HL-60 (cell line): ENCODE measurements at regions not wholly inside any gene's neighbourhood (a gene's known extent, or its start where the extent isn't known, plus 50 kb on each side); places are given as distances from the start of the nearest gene placed in this dataset.

Source experiments
- DNase-seq, 2 experiments: peaks; one replicate each; pipeline ENCODE4 v3.0.0-alpha.2; 2010 to 2020; ENCODE audit warnings: low read depth in 1 of 2, low spot score in 1 of 2
- H3K27ac ChIP-seq: fragments of 250-450 bp; sonication (Bioruptor Pico); replicated peaks from 2 replicates; pipeline ENCODE4 v1.5.1; 2020; ENCODE audit warnings: mild to moderate bottlenecking, moderate library complexity
- H3K27me3 ChIP-seq: fragments of 250-450 bp; sonication (Bioruptor Pico); 2 replicates; pipeline ENCODE4 v1.5.1; 2021; ENCODE audit warnings: mild to moderate bottlenecking, moderate library complexity; ENCODE audit not compliant: insufficient read depth, poor library complexity, severe bottlenecking
- H3K4me3 ChIP-seq: replicated peaks from 2 replicates; pipeline ENCODE4 v1.5.1; 2011; ENCODE audit warnings: mild to moderate bottlenecking, control low read depth, low read length; ENCODE audit not compliant: insufficient read depth
- GABPA ChIP-seq: IDR thresholded peaks from 2 replicates; pipeline ENCODE4 v1.6.1; 2012; ENCODE audit warnings: low read depth
- POLR2AphosphoS5 ChIP-seq: IDR thresholded peaks from 2 replicates; pipeline ENCODE4 v1.6.1; 2012; ENCODE audit warnings: low read depth
- REST ChIP-seq: IDR thresholded peaks from 2 replicates; pipeline ENCODE4 v1.6.1; 2012; ENCODE audit warnings: low read depth; ENCODE audit not compliant: insufficient replicate concordance
- SPI1 ChIP-seq: IDR thresholded peaks from 2 replicates; pipeline ENCODE4 v1.6.1; 2012; ENCODE audit warnings: low read depth, mild to moderate bottlenecking, borderline replicate concordance
- TF ChIP-seq, protein P1 (sequence below): IDR thresholded peaks from one replicate; pipeline ENCODE4 v1.5.1; 2011; ENCODE audit warnings: low read length, control low read depth, inconsistent platforms; ENCODE audit not compliant: insufficient read depth

GRCh38 chr7:130940907-130941306 lies 206.9 kb upstream of the KLF14 start:
- peak overlapping the region; percentile 63 for H3K27ac ChIP-seq
- DNase-seq, result no peak
- H3K27me3 ChIP-seq, result no peaks in the 10 kb centered on the region
- no peak for TF ChIP-seq GABPA
- no peak for TF ChIP-seq SPI1
- TF ChIP-seq, protein P1, sequence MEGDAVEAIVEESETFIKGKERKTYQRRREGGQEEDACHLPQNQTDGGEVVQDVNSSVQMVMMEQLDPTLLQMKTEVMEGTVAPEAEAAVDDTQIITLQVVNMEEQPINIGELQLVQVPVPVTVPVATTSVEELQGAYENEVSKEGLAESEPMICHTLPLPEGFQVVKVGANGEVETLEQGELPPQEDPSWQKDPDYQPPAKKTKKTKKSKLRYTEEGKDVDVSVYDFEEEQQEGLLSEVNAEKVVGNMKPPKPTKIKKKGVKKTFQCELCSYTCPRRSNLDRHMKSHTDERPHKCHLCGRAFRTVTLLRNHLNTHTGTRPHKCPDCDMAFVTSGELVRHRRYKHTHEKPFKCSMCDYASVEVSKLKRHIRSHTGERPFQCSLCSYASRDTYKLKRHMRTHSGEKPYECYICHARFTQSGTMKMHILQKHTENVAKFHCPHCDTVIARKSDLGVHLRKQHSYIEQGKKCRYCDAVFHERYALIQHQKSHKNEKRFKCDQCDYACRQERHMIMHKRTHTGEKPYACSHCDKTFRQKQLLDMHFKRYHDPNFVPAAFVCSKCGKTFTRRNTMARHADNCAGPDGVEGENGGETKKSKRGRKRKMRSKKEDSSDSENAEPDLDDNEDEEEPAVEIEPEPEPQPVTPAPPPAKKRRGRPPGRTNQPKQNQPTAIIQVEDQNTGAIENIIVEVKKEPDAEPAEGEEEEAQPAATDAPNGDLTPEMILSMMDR, result no peak
- no peak for TF ChIP-seq POLR2AphosphoS5
- no peak for TF ChIP-seq REST
- H3K4me3 ChIP-seq, result no peak overlapping the region

- H3K27ac ChIP-seq, result peak overlapping the region; percentile 63
- no peaks in the 10 kb centered on the region for H3K27me3 ChIP-seq
- DNase-seq, result peak in 1 of 2 experiments; percentile 49
- no peak overlapping the region for H3K4me3 ChIP-seq
- TF ChIP-seq, protein P1, result no peak
- TF ChIP-seq POLR2AphosphoS5, result 0 out of 2 replicates have a peak, but pooled peaks have one; percentile 30
Measured at GRCh38 chr7:130941322-130942210, 207.6 kb upstream of the KLF14 start.

DNA sequence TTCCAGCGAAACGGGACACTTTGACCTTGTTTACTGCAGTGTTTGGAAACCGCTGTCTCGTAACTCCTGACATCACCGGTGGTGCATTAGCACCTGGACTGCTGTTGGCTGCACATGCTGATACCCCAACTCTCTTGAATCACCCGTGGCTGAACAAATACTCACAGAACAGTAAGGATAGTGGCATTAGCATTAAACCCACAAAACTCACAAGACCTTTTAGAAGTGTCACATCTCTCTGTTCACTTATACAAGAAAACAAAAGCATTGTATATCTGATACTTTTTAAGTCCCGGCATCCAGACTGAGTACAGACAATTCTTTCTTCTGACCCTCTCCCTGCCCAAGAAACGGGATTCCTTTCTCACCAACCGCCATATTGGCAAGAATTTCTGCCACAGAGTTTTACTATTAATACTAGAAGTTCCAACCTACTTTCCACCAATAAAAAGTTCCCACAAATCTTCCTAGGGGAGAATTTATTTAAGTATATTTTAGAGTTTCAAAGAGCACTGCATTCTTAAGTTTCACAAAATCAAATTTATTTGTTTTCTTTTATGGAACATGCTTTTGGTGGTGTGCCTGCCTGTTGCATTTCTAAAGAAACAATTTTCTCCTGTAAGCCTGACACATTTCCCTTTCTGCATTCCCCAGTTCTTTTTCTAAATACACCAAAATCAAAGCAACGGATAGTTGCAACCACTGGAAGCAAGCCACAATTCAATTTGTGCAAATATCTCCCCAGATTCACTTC lies 208.4 kb upstream of the KLF14 start:
- Histone ChIP-seq H3K27me3 (no peaks in the 10 kb centered on the region), H3K4me3 (no peak overlapping the region), H3K27ac (peak overlapping the region; percentile 63)
- TF ChIP-seq POLR2AphosphoS5 (no peak), REST (no peak)
- peak in 1 of 2 experiments; percentile 41 for DNase-seq

DNA sequence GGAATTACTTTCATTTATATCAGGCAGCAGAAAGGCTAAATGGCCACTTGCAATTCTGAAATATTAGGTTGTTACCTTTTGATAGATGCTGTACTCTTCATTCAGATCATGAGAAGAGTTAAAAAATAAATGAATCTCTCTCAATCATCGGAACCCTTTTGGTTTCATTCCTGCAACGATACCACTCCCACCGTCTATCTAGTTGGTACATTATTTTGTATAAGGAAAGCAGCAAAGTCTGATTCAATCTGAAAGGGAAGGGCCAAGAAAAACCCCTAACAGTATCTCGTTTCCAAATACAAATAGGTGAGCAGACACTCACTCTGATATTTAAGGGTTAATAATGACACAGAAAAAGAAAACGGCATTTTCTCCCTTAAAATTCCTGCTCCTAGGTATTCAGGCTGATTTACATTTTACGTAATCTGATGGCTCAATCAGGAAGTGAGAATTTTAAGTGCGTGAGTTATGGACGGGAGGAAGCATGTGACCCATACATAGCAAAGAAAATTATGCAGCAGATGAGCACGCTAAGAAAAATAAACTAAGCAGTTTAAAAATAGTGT lies 209.4 kb upstream of the KLF14 start:
- TF ChIP-seq POLR2AphosphoS5, result no peak
- TF ChIP-seq, protein P1, result no peak
- no peak for TF ChIP-seq REST
- peak; percentile 28; the same call in 1 of the 2 replicates for TF ChIP-seq SPI1
- peak in 1 of 2 experiments; percentile 39 for DNase-seq
- Histone ChIP-seq H3K27me3 (no peaks in the 10 kb centered on the region), H3K27ac (peak overlapping the region; percentile 63), H3K4me3 (no peak overlapping the region; the same call in 1 of the 2 replicates)
